DMS 273 (cell line): ENCODE measurements at regions not wholly inside any gene's neighbourhood (a gene's known extent, or its start where the extent isn't known, plus 50 kb on each side); places are given as distances from the start of the nearest gene placed in this dataset.
"Not testable (repeated sequence)": the region's sequence is repeated elsewhere in the genome, so short reads cannot be mapped to it uniquely, and the experiment has no call there.

Experiments used
- DNase-seq: peaks from one replicate; lab custom pipeline; 2025; ENCODE audit not compliant: unreplicated experiment; lab: John Stamatoyannopoulos, UW

DNA sequence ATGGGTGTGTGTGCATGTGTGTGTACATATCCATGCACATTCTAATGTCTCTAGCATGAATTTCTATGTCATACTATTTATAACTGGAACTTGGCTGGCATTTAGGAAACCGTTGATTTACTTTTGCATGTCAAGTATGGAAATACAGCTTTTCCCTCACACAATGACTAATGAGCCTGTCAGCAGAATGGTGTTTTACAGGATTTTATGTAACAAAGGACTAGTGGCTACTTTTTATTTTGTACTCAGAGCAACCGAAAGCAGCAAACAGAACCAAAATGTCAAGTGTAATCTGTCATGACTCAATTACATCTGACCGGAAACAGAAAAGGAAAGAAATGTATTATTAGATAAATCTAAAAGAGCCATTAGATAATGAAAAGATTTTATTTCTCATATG is 1911.5 kb upstream of the AGA start:
- DNase-seq: no peak

DNA sequence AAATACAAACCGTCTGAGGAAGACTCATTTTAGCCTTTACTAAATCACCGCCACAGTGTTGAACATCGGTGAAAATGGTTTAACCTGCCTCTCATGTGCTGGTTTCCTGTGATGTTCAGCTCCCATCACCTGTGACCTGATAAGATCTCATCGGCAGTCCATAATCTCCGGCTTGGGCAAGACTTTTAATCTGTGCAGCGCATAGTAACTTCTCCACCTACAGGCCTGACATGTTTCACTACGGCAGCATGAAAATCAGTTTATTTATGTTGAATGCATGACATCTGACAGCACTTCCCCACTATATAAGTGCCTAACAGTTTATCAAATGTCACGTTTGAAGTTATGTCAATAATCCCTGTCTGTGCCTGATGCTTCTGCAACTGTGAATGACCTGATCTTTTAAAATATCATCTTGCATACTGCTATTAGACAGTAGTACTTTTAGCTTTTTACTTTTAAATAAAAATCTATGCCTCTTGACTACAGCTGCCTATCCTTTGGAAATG is 1919.8 kb upstream of the AGA start:
- no peak for DNase-seq

DNA sequence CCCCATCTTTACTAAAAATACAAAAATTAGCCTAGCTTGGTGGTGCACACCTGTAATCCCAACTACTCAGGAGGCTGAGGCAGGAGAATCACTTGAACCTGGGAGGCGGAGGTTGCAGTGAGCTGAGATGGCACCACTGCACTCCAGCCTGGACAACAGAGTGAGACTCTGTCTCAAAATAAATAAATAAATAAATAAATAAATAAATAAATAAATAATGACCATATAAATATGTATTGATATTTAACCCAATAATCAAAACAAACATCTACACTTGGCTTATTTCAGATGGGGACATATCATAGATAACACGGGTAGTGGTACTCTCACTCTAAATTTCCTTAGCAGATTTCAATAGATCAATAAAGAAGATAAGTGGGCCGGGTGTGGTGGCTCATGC is 1923.7 kb upstream of the AGA start:
- not testable (repeated sequence) for DNase-seq

DNA sequence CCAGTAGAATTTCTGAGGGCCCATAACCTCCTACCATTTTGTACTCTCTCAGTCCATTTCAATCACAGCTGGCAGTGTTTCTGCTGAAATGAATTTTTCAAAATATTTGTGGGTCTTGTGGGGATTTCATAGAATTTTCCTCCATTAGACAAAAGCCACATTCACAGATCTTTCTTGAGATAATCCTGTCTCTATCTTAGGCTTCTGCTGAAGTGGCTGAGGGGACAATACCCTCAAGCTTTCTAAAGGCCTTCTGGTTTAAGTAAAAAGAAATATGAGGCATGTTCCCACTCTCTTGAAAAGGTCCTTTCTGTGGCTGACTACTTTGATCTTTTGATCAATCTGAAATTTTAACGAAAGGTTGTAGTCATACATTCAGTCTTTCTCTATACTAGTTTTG is 1930.0 kb upstream of the AGA start:
- DNase-seq: no peak

DNA sequence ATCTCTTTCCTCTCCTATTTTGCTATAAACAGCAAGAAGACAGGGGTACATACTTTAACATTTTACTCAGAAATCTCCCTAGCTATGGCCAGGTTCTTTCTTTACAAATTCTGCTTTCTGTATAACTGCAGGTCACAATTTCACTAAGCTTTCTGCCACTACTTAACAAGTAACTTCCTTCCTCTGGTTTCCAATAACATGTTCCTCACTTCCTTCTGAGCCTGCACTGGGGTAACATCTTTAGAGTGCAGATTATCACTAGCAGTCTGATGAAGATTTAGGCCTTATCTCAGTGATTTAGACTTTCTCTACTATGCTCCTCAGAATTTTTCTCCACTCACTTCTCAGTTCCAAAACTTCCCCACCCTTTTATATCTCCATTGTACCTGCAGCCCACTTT is 1930.5 kb upstream of the AGA start:
- DNase-seq: no peak

DNA sequence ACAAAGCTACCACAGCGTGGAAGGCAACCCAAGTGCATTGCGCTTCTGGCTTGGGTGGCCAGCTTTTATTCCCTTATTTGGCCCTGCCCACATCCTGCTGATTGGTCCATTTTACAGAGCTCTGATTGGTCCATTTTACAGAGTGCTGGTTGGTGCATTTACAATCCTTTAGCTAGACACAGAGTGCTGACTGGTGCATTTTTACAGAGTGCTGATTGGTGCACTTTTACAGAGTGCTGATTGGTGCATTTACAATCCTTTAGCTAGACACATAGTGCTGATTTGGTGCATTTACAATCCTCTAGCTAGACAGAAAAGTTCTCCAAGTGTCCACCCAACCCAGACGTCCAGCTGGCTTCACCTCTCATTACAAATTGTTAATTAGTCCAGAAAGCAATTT is 1936.6 kb upstream of the AGA start:
- DNase-seq: not testable (repeated sequence)

DNA sequence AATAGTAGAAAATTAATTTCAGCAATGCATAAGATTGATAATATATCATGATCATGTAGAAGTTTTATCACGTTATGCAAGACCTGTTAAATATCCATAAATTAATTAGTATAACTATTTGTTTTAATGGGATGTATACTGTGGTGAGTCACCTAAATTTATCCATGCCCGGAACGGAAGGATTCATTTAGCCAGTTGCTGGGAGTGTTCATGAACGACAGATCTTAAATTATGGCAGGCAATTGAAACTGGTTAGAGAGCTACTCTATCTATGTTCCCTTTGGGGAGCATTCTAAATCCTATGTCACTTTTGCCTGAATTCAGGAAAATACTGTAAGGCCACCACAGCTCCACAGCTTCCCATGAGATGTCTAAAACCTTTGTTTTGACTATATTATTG is 1950.5 kb upstream of the AGA start:
- DNase-seq: no peak

DNA sequence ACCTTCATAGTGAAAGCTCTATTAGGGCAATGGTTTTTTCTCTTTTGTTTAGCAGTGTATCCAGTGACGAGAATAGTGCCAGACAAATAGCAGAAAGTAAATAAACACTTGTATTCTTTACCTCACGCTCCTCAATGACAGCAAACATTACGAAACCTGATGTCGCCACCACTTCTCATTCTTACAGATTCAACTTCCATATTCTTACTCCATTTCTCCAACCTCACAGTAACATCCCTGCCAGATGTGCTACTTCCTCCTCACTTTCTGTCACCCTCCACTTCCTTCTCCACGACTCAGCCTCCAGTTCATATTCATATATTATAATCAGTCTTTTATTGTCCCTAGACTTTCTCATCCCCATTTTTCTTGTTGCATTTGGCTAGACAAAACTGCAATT is 1956.2 kb upstream of the AGA start:
- no peak for DNase-seq

DNA sequence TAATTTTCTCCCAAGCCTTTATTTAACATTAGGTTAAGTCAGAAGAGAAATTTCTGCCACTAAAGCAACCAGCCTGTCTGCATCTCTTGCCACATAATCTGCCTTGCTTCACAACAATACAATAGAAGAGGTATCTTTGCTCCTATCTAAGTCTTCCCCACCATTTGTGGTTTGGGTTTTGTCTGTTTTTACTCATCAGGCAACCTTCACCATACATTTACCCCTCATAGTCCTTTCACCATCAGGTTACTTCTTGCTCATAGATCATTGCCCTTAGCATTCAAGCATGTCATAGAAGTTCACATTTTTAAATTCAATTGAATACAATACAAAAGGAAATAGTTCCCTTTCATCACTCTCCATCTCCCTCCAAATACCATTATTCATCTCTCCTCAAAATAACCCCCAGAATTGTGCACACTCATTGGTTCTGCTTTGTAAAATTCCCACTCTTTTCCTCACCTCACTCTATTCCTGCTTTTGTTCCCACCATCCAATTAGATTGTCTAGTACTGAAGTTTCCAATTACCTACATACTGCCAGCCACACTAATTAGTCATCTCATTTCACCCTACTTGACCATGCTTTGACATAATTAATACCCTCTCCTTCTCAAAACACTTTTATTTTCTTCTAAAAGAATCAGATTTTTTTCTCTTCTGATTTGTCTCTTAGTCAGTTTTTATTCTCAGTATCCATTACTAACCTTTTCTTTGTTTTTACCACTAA is 1957.0 kb upstream of the AGA start:
- no peak for DNase-seq

DNA sequence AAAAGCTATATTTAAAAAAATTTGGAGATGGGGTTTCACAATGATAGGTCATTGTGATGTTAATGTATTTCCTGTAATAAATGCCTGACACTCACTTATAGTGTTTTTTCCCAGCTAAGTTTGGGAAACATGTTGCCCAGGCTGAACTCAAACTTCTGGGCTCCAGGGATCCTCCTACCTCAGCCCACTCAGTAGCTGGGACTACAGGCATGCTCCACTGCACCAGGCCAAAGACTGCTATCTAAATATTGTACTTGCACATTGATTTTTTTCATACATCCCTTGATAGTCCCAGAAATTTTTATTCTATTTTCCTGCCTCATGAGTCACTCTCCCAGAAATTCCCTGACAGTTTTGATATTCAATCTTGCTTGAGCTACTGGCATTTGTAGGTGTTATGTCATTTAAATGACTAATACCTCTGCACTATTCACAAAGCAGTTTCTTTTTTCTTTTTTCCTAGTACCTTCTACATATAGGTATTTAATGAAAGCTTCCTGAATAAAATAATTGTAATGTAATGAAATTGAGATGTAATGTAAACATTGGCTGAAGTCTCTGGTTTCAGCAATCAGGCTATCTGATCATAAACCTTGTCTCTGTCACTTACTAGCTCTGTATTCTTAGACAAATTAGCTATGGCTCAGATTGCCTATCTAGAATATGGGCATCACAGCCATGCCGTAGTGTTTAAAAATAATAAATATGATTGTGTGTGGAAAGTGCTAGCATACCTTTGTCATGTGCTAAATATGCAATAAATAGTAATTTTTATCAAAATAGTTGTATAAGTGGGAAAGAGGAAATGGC is 1973.0 kb upstream of the AGA start:
- no peak for DNase-seq

DNA sequence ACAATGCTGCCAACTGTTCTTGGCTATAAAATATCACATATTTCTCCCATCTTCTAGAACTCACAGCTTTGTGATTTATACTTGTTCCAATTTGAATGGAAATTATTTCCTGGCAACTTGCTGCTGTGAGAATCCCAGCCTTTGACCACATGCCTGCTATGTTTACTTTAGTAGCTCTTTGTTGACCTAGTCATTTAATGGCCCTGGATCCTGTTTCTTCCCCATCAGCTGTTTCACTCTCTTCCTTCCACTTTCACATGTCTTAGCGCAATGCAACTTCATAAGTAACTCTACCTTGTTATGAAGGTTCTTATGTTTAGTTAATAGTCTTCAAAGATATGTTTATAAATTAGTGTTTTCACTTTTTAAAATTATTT is 1973.6 kb upstream of the AGA start:
- DNase-seq: no peak

DNA sequence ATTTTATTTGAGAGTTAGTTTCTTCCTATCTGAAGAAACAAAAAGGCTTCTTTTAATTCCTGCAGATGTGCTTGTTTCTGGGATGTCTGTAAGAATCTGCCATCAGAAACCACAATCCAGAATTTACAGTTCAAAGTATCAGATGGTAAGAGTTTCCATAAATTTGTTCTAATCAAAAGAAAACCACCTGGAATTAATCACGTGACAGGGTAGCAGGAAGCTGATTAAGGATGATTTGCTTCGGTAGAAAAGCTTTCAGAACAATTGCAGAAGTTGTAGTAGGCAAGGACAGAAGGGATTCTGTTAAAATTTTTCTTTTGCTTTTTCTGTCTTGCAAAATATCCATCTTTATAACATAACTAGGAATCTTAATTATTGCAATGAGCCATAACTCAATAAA is 1975.1 kb upstream of the AGA start:
- no peak for DNase-seq

DNA sequence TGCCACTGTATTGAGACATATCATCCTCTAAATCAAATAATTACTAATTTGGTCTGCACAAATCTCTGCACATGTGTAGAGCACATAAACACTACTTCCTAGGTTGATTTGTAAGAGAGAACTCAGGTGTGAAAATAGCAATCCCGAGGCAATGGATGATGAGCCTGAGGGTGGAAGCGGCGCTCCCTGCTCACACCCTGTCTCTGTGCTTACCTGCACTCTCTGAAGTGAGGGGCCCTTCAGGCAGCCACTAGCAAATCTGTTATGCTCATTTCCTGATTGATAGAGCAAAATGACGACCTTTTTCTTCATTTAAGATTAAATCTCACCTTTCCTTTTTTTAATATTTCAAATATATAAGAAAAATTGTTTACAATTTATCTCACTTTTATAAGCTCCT is 1995.7 kb upstream of the AGA start:
- no peak for DNase-seq

DNA sequence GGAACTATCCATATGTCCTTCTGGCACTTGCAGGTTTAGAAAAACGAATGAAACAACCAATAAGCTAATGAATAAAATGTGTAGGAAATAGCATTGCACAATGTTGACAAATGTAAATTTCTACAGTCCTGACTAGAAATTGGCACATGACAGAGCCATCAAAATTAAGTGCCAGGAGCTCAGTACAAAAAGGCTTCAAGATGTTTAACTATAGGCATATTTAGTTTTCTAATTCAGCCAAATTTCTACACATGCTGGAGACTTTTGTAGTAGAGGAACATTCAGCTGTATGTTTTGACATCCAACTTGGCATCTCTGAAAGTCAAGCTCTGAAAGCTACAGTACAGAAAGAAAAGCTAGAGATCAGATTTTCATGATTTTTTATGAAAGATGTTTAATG is 1999.4 kb upstream of the AGA start:
- DNase-seq: no peak

DNA sequence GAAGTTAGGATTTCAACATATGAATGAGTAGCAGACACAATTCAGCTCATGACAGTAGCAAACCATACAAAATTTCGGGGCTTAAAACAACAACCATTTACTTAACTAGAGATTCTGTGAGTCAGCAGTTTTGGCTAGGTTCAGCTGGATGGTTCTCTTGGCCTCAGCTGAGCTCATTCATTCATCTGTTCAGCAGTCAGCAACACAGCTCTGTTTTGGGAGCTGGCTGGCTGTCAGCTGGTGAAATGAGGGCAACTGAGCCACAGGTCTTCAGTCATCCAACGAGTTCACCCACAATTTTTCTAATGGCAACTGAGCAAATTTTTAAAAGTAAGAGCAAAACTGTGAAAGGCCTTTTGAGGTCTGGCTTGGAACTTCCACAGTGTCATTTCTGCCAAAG is 2005.1 kb upstream of the AGA start:
- no peak for DNase-seq

DNA sequence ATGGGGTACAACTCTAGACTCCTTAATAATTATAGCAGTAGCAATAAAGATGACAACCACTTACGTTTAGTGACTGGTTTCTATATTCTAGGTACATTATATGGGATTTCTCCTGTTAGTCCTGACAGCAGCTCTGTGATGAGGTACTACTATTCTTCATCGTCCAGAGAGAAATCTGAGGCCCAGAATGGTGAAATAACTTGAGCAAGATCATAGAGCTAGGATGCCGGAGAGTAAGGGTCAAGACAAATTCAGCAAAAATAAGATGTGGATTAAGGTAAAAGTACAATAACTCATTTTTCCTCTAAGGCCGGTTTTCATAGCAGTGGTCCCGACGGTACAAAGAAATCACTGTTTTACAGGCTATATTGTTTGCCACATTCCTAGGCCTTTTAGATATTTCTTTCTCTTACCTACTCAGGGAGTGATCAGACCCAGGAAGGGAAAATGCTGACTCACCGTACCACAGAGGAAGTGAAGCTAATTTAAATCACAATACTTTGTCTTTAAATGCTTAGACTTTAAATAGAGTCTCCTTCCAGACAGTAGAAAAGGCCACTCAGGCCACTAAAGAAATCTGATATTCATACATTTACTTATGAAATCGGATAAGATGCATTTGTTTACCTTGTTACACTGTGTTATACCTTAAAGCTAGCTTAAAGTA is 2023.0 kb upstream of the AGA start:
- DNase-seq: no peak

DNA sequence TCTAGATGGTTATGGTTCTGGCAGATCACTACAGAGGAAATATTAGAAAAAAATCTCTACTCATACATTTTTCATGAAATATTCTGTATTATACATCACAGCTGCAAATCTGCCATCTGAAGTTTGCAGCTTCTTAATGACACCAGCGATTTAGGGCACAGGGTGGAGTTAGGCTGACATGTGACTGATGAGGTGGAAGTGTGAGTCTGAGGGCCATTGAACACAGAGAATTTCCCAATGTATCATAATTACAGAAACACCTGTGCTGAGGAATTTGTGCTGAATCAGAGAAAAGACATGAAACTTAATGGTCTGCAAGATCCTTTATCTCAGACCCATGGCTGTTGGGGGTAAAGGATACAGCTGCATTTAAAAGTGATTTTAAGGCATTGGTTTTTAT is 2025.6 kb upstream of the AGA start:
- DNase-seq: no peak

DNA sequence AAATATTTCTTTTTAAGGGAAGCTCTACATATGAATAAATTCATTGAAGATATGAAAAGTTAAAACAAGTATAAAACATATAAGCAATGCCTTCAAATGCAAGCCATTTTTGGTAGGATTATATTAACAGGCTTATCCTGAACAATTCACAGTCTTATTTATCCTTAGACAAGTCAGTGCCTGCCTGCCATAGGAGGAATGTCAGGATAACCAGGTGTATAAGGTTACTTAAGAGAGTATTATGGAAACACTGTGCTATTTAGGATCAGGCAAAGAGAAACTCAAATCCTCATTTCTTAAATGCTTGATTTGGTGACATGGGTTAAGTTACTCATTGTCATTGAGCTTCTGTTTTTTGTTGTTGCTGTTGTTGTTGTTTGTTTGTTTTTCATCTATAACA is 2029.9 kb upstream of the AGA start:
- no peak for DNase-seq

DNA sequence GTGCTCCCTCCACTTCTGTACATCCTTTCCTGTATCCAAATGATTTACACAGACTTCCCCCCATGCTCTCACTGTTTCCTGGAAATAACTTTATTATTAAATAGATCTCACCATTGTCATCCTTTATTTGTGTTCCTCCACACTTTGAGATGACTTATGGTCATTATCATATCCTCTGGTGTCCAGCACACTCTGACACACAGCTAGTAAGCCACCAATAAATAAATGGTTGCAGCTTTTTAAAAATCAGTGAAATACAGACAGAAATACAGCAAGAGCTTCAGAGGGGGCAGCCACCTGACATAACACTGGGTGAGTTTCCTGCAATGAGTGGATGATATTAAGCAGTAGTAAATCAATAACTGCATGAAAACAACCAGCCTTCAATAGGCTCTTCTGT is 2036.4 kb upstream of the AGA start:
- no peak for DNase-seq

DNA sequence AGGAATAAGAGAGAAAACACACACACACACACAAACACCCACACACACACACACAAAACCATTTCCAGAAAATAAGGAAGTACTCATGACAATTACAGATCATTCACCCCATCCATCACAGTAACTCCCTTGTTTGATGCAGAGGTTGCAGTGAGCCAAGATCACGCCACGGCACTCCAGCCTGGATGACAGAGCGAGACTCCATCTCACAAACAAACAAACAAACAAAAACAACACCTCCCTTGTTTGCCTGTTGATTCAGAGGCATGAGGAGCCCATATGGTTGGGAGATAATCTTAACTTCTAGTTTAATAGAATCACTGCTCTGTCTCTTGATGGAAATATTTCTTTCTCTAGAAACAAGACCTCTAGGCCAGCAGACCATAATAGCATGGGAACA is 2043.5 kb upstream of the AGA start:
- DNase-seq: no peak

DNA sequence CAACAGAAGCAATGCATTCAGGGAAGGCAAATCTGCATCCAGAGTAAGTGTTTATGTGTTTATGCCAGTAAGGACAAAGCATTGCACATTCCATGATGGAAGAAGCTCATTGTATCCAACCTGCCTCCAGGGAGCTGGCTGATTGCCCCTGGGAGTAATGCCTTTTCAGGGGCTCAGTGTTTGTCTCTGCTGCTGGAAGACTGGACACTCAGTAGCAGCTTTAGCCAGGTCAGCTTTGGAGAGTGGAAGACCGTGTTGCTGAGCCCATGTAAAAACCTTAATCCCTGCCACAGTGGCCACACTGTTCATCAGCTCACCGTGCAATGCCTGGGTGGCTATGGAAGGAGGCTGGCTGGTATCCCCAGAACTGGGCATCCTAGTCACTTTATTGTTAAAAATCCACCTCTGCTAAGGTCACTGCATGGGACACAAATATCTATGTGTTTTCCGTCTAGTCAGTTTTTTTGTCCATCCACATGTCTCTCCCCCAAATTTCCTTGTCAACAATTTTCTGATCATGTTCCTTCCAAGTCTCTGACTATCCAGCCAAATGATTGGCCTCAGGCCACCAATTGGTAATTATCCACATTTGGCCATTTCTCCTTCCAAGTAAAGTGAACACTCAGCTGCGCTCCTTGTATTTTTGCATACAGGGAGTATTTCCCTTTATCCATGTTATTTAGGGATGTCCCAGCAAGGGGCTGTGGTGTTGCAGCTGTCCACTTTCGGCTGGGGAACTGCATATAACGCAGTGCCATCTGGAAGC is 2044.5 kb upstream of the AGA start:
- no peak for DNase-seq
